Thyroid gland (tissue), 4 donors: ENCODE measurements at regions not wholly inside any gene's neighbourhood (a gene's known extent, or its start where the extent isn't known, plus 50 kb on each side); places are given as distances from the start of the nearest gene placed in this dataset.

Experiments used
- POLR2A ChIP-seq, 2 donors: fragments of 450-650 bp; IDR thresholded peaks; one replicate each; pipeline ENCODE4 v1.6.1; 2017; ENCODE audit warnings: antibody characterized with exemption in 2 of 2, mild to moderate bottlenecking in 2 of 2, moderate library complexity in 1 of 2
- TF ChIP-seq, protein P1 (sequence below), 6 experiments: fragments of 200-600 bp in 3 of 6; fragments of 450-650 bp in 3 of 6; sonication (generic) in 3 of 6; IDR thresholded peaks; one replicate each; pipeline ENCODE4 v1.5.1; 2016 to 2019; ENCODE audit warnings: antibody characterized with exemption in 6 of 6, mild to moderate bottlenecking in 2 of 6, inconsistent platforms in 1 of 6, moderate library complexity in 1 of 6

- TF ChIP-seq, protein P1, sequence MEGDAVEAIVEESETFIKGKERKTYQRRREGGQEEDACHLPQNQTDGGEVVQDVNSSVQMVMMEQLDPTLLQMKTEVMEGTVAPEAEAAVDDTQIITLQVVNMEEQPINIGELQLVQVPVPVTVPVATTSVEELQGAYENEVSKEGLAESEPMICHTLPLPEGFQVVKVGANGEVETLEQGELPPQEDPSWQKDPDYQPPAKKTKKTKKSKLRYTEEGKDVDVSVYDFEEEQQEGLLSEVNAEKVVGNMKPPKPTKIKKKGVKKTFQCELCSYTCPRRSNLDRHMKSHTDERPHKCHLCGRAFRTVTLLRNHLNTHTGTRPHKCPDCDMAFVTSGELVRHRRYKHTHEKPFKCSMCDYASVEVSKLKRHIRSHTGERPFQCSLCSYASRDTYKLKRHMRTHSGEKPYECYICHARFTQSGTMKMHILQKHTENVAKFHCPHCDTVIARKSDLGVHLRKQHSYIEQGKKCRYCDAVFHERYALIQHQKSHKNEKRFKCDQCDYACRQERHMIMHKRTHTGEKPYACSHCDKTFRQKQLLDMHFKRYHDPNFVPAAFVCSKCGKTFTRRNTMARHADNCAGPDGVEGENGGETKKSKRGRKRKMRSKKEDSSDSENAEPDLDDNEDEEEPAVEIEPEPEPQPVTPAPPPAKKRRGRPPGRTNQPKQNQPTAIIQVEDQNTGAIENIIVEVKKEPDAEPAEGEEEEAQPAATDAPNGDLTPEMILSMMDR (IDR thresholded peaks at IDR 0.05): no peak
- no peak for TF ChIP-seq POLR2A (IDR thresholded peaks at IDR 0.05)
Observed at GRCh38 chr3:56903231-56903782, 101.6 kb upstream of the ARHGEF3 start.
